Frontal cortex (tissue), 3 donors: ENCODE measurements at regions not wholly inside any gene's neighbourhood (a gene's known extent, or its start where the extent isn't known, plus 50 kb on each side); places are given as distances from the start of the nearest gene placed in this dataset.

Experiments used
- DNase-seq, 2 donors: peaks; one replicate each; pipeline ENCODE4 v3.0.0; 2012; ENCODE audit warnings: low spot score in 2 of 2
- FAIRE-seq: peaks from 2 replicates; lab custom pipeline; 2012; peaks lifted over from hg19 to GRCh38; lab: Jason Lieb, UNC
- donor health status: control.
- donor health status: control.
- donor health status: control.

DNA sequence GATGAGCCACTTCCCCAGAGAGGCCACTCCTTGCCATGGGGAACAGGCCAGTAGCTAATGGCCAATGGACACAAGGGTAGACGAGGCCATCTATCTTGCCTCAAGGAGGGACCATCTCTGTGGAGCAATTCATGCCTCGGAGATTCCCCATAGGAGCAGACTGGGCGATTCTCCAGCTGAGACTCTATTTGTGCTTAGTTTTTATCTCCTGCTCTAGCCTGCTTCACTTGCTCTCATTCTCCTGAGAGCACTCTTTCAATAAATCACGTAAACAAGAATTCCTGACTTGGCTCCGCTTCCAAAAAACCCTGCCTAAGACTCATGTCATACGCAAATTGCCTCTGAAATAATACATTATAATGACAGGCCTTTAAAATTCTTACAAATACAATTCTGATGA lies 396.4 kb upstream of the USP15 start:
- DNase-seq: no peak
- FAIRE-seq: no peak

DNA sequence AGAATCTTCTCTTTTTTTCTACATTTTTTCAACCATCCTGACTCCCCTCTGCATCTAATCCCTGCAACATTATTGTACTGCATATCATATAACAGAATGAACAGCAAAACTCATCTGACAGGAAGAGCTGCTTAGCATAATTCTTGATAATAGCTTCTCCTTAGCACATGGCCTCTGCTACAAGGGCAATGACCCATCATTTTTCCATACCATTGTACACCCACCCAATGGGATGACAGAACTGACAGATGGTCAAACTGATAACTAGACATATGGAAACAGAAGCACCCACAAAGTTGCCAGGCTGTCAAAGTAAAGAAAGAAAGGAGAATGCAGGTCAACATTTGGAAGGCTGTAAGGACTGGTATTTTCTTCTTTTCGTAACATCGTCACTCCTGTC lies 390.4 kb upstream of the USP15 start:
- DNase-seq: no peak
- no peak for FAIRE-seq

DNA sequence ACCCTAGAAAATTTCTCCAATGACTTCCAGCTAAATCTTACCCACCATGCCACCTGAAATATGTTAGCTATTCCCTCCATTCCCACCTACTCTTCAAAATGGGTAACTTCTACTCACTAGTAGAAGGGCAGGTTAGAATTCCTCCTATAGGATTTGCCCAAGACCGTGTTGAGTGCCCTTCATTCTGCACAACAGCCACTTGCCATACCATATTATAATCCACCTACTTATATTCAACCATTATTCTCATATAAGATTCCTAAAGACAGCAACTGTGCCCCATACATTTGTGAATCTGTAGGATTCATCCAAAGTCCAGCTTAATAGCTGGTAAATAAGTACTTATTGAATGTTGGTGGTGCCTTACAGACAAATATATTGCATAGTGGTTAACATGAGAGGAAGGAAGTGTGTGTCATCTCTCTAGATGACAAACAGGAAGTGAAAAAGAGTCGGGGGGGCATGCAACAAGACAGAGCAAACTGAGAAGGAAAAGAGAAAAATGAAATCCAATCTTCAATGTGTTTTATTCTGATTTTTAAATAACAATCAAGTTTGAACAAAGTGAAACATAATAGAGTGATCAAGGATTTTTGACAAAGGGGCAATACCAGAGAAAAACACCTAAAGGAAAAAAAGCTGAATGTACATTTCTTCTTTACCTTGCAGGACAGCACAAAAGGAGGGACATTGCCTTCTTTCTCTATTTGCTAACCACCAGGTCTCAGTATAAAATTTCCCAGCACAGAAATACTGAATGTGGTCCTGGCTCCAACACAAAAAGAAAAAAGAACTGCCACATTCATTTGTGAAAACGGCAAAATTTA lies 389.3 kb upstream of the USP15 start:
- FAIRE-seq (no peak), DNase-seq (no peak)

DNA sequence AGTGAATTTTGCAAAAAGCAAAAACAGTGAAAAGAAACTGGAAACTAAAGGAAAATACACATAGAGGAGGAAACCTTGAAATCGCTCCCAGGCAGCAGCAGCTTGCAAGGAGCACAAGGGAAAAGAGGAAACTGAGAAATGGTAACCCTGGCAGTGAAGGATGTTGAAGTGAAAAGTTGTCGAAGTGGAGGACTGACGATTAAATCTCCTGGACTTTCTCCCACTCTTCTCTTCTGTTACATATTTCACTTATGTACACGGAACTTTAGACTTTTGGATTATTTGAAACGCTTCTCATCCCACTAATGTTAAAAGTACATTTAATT lies 388.8 kb upstream of the USP15 start:
- DNase-seq (no peak), FAIRE-seq (no peak)

DNA sequence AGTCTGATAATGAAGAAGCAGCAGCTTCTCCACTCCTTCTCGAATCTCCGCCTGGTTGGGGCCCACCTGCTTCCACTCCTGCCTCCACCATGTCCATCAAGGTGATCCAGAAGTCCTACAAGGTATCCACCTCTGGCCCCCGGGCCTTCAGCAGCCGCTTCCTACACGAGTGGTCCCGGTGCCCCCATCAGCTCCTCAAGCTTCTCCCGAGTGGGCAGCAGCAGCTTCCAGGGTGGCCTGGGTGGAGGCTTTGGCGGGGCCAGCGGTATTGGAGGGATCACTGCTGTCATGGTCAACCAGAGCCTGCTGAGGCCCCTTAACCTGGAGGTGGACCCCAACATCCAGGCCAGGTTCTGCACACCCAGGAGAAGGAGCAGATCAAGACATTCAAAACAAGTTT lies 381.0 kb upstream of the USP15 start:
- FAIRE-seq (no peak), DNase-seq (no peak)

DNA sequence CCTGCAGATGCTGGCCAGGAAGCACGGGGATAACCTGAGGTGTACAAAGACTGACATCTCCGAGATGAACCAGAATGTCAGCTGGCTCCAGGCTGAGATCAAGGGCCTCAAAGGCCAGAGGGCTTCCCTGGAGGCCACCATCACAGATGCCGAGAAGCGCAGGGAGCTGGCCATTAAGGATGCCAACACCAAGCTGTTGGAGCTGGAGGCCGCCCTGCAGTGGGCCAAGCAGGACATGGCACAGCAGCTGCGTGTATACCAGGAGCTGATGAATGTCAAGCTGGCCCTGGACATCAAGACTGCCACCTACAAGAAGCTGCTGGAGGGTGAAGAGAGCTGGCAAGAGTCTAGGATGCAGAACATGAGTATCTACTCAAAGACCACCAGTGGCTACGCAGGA lies 380.0 kb upstream of the USP15 start:
- DNase-seq (no peak), FAIRE-seq (no peak)

DNA sequence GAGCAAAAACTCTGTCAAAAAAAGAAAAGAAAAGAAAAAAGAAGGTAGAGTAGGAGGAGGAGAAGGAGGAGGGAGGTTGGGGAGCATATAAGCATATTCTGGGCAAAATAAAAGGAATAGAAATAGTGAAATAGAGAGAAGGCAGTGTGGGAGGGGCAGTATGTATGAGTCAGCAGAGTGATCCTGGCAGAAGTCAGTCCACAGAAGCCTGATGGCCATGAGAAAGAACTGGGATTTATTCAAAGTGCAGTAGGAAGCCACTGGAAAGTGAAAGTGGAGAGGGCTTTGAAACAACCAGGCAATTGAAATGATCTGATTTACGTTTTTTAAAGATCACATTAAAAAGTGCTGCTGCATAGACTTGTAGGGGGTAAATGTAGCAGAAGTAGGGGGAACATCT lies 368.6 kb upstream of the USP15 start:
- DNase-seq (no peak), FAIRE-seq (no peak)

DNA sequence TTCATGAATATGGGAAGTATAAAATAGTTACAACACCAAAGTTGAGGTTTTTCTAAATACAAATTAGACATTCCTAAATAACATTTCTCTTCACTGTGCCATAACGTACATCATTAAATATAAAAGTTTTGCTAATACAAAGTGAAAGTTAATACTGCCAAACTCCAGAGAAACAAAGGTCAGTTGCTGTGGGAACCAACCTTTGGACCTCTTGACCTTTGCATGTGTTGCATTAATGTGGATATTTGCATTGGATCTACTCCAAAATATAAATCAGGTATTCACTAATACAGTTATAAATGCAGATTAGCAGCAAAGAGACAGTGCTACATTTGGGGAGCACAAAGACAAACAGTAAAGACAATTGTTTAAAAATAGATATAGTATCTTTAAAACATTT lies 366.0 kb upstream of the USP15 start:
- FAIRE-seq (no peak), DNase-seq (no peak)

DNA sequence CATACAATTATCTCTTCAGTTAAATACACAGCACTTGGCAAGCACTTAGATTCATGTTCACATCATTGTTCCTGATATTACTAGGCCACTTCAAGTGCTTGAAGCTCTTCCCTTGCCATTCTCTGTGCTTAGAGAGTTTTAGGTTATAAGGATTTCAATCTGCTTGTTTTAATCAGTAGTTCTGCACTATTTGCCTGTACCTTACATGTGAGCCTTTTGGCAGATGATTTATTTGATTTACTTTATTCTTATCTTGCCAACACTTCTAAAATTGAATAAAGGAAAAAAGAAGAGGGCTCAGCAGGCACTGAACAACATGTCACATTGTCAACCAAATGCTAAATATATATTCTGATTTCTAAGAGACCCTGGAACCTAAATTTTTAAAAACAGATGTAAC lies 363.8 kb upstream of the USP15 start:
- DNase-seq: no peak
- FAIRE-seq: no peak

DNA sequence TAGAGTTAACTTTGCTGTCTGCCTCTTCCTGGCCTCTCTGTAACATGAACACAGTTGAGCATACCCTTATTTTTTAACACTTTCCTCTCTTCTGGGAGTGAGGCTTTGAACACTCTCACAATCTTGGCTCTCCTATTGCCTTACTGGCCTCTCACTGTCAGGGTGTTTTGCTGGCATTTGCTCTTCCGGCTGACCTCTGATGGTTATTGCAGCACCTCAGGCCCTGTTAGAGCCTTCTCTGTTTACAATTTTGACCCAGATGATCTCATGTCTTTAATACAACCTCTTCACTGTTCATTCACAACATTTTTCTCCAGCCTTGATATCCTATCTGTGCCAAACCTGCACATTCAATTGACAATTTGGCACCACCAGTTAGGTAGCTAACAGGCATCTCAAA lies 357.8 kb upstream of the USP15 start:
- DNase-seq (no peak), FAIRE-seq (no peak)

DNA sequence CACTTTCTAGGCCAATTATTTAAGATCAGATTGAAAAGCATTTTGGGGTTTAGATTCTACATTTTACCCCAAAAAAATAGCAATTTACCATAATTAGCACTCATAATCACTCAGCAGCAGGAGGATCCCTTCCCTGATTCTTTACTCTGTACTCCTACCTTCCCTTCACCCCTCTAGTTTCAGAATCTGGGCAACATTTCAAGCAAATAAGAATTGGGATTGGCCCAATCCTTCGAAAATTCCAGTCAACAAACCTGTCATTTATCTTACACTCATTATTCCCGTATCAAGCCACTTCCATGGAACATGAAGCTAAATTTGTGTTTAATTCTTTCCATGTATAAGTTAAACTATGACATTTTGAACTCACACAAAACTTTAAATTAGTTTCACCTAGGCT lies 349.1 kb upstream of the USP15 start:
- no peak for FAIRE-seq
- no peak for DNase-seq

DNA sequence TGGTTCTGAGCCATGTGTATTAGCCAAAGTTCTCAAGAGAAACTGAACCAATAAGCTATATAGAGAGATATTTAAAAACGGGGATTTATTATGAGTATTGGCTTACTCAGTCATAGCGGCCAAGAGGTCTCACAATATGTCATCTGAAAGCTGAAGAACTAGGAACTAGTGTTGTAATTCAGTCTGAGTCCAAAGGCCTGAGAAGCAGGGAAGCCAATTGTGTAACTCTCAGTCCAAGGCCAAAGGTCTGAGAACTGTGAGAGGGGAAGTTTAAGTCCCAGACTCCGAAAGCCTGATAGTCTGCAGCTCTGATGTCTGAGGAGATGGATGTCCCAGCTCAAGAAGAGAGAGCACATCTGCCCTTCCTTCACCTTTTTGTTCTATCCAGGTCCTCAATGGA lies 344.8 kb upstream of the USP15 start:
- DNase-seq (no peak), FAIRE-seq (no peak)

DNA sequence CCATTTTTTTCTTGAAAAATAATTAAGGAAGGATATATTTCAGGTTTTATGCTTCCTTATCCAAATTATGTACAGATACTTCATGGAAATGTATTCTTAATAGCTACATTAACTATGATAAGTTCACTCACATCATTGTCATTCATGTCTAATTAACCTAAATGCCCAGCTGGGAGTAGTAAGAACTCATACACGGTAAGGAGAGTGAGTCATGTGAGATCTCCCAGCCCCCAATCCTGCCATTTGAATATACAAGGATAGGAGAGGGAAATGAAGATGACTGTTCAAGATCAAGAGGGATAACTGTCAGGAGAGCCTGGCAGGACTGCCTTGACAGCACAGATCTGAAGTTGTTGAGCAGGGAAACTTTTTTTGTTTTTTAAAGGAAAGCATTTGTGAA lies 343.4 kb upstream of the USP15 start:
- DNase-seq (no peak), FAIRE-seq (no peak)

DNA sequence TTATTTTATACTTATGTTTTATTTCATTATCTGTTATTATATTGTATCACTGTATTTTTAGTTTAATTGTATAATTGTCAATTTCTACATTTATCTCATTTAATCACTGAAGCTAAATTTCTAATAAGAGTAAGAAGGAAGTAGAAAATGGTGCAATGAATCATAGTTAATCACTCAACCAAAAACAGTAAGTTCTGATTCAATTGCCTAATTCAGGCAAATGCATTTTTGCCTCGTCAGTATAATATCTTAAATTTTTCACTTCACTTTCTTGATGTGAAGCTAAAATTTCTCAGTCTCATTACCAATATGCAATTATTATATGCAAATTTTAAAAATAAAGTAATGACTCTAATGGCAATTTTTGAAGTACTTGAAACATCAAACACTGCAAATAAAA lies 340.5 kb upstream of the USP15 start:
- DNase-seq (no peak), FAIRE-seq (peak; percentile 51)

DNA sequence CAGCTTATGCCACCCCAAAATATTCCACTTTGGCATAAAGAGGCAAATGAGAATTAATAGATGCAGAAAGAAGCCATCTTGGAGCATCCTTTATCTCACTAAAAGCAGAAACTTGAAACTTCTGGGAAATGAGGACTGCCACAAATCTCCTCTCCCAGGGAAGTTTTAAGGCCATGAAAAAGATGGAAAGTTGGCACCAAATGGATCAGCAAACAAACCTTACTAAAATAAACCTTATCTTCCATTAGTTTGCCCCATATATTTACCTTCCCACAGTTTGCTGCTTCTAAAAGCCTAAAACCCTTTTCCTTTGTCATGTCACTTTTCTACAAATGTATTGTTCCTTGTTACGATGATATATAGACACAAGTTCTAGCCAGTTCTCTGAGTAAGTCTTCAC lies 340.0 kb upstream of the USP15 start:
- FAIRE-seq: no peak
- DNase-seq: no peak

DNA sequence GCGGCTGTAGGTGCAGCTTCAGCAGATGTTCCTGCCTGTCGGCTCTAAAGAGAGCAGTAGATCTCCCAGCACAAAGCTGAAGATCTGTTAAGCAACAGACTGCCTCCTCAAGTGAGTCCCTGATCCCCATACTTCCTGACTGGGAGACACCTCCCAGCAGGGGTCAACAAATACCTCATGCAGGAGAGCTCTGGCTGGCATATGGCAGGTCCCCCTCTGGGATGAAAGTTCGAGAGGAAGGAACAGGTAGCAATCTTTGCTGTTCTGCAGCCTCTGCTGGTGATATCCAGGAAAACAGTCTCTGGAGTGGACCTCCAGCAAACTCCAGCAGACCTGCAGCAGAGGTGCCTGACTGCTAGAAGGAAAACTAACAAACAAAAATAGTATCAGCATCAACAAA lies 337.1 kb upstream of the USP15 start:
- DNase-seq: no peak
- no peak for FAIRE-seq

DNA sequence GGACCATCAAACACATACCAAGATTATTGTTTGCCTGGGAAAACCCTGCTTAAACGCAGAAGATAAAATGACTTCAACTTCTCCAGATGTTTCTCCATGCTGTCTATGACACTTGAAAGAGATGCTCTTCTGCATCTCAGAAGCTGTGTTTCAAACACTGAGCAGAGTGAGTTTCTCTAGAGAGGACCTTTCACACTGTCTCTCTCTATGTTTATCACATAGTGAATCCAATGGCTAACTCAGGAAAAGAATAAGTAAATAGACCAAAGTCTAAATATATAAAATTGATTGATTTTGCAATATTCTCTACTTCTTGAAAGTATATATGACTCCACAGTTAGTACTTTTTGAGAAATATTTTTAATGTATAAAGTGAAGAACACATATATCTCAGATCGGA lies 325.6 kb upstream of the USP15 start:
- DNase-seq: no peak
- no peak for FAIRE-seq

DNA sequence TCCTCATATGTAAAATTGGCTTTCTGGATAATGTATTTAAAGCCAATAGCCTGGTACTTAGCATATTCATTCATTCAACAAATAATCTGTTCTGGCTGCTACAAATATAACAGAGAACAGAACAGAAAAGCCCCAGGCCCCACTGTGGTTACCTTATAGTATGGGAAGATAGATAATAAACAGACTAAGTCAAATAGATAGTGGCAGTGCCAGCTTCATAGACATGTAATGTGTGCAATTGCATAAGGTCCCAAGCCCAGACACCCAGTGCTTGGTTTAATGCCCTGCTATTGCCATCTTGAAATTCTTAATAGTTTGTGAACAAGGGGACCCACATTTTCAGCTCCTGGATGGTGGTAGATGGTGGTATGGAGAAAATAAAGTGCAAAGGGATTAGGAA lies 320.2 kb upstream of the USP15 start:
- FAIRE-seq (no peak), DNase-seq (no peak)

DNA sequence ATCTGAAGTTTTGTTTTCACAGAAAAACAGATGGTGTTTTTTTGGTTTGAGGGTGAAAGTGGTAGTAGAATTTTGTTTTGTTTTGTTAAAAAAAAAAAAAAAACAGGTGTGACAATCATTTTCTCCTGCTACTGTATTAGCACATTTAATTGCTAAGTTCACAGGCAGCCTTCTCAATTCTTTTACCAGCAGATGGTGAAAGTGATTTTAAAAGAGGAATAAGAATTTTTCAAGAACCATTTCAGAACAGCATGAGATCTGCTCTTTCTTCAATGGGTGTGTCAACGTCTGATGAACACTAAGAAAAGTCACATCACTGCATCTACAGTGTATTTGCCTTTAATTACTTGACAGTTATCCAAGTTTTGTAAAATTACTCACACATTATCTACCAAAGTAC lies 303.7 kb upstream of the USP15 start:
- FAIRE-seq: no peak

DNA sequence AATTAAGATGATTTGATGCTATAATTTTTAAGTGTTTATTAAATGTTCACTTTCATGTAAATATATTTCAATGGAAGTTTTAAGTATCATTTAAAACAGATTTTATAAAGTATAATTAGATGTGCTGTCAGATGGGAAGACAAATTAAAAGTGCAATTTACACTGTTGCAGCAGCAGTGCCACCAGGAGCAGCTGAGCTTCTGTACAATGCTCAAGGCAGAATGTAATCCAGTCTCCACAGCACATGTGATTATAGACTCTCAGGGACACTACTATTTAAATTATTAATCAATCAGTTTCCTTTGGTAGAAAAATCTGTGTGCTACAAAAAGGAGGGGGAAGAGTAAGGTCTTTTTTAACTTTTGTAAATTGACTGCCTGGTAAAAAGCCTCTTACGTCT lies 285.7 kb upstream of the USP15 start:
- no peak for FAIRE-seq
- no peak for DNase-seq

More for the DNA sequence above, 303.7 kb upstream of the USP15 start:
- no peak for DNase-seq

DNA sequence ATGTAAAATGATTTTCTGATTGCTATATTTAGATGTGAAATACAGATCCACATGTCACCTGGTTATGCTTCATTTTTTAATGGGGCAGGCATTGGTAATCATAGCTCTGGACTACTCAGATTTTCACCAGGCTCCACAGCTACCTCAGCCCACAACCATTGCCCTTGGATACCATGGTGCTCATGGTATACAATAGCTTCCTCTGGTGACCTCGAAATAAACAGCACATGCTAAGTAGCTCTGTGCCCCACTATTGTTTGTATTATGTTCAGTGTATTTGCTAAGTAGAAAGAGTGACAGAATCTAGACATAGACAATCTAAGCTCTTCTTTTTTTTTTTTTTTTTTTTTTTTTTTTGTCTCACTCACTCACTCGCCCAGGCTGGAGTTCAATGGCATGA lies 274.4 kb upstream of the USP15 start:
- FAIRE-seq: no peak
- no peak for DNase-seq

DNA sequence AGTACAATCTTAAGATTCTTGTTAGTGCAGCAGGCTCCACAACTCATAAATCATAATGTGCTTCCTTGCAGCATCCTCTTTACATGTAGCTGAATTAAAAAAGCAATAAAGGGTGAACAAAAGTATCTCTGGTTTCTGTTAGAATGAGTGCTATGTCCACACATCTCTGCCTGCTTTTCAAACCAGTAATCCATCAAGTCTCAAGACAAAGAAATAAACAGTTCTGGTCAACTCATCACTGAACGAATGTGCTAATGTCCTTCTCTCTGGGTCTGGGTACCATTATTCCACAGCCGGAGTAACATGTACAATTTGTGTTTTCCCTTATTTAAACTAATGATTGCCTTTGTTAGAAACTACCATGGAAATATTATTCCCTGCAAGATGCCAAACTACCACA lies 273.0 kb upstream of the USP15 start:
- FAIRE-seq (no peak), DNase-seq (no peak)

DNA sequence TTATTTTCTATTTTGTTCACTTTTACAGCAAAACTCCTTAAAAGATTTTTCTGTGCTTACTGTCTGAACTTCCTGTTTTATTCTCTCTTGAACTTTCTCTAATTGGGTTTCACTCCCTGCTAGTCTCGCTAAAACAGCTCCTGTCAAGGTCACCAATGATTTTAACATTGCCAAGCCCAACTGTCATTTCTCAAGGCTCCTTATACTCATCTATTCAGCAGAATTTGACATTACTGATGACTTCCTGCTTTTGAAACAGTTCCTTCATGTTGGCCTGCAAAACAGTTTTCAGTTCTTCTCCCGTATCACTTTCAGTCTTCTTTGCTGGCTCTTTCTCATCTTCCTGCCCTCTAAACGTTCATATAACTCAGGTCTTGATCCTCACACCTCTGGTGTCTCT lies 268.5 kb upstream of the USP15 start:
- DNase-seq (no peak), FAIRE-seq (no peak)
